Stimulated activated CD4-positive, alpha-beta T cell treated with anti-CD3 and anti-CD28 coated beads, Interleukin-4, amount 100 ng/mL, for 48 hours (primary cell): ENCODE measurements at regions not wholly inside any gene's neighbourhood (a gene's known extent, or its start where the extent isn't known, plus 50 kb on each side); places are given as distances from the start of the nearest gene placed in this dataset.

Source experiments
- DNase-seq, 2 donors: peaks; one replicate each; pipeline ENCODE4 v3.0.0-alpha.2; 2020; ENCODE audit warnings: low read depth in 2 of 2

GRCh38 chr11:59302991-59303390 is 55.7 kb upstream of the OR5AN1 start:
- no peak for DNase-seq

- no peak for DNase-seq
Observed at GRCh38 chr11:59295435-59295834, 63.3 kb upstream of the OR5AN1 start.

GRCh38 chr11:59292611-59293010 is 66.1 kb upstream of the OR5AN1 start:
- no peak for DNase-seq

- no peak for DNase-seq
Observed at GRCh38 chr11:59291228-59291627, 67.5 kb upstream of the OR5AN1 start.

GRCh38 chr11:59289356-59290181 is 69.1 kb upstream of the OR5AN1 start:
- no peak for DNase-seq

- DNase-seq = no peak
Observed at GRCh38 chr11:59285716-59286260, 72.9 kb upstream of the OR5AN1 start.

- DNase-seq = no peak
Observed at GRCh38 chr11:59284773-59285129, 72.0 kb upstream of the MPEG1 start.

- DNase-seq = peak in 1 of 2 donors; percentile 21
Observed at GRCh38 chr11:59283825-59284772, 71.4 kb upstream of the MPEG1 start.

- DNase-seq = no peak
Observed at GRCh38 chr11:59283311-59283710, 70.6 kb upstream of the MPEG1 start.

GRCh38 chr11:59281177-59281576 is 68.5 kb upstream of the MPEG1 start:
- DNase-seq = no peak

- no peak for DNase-seq
Observed at GRCh38 chr11:59273373-59273841, 60.7 kb upstream of the MPEG1 start.

GRCh38 chr11:59272771-59273372 is 60.1 kb upstream of the MPEG1 start:
- no peak for DNase-seq

- no peak for DNase-seq
Observed at GRCh38 chr11:59271811-59272327, 59.1 kb upstream of the MPEG1 start.

- DNase-seq = no peak
Observed at GRCh38 chr11:59271247-59271755, 58.6 kb upstream of the MPEG1 start.

GRCh38 chr11:59267736-59268475 is 55.2 kb upstream of the MPEG1 start:
- DNase-seq = no peak

- DNase-seq = no peak
Observed at GRCh38 chr11:59267196-59267595, 54.5 kb upstream of the MPEG1 start.

- DNase-seq = no peak
Observed at GRCh38 chr11:59266491-59266890, 53.8 kb upstream of the MPEG1 start.

- DNase-seq = no peak
Observed at GRCh38 chr11:59265735-59266134, 53.0 kb upstream of the MPEG1 start.

- DNase-seq = no peak
Observed at GRCh38 chr11:59264736-59265135, 52.0 kb upstream of the MPEG1 start.

GRCh38 chr11:59263225-59263894 is 50.6 kb upstream of the MPEG1 start:
- no peak for DNase-seq
